Gastrocnemius medialis (tissue), 4 donors: ENCODE measurements at regions not wholly inside any gene's neighbourhood (a gene's known extent, or its start where the extent isn't known, plus 50 kb on each side); places are given as distances from the start of the nearest gene placed in this dataset.

Source experiments
- POLR2A ChIP-seq, 2 donors: fragments of 450-650 bp; IDR thresholded peaks; one replicate each; pipeline ENCODE4 v1.6.1; 2017; ENCODE audit warnings: antibody characterized with exemption in 2 of 2, mild to moderate bottlenecking in 2 of 2, moderate library complexity in 2 of 2
- TF ChIP-seq, protein P1 (sequence below), 5 experiments: fragments of 450-650 bp in 3 of 5; fragments of 200-600 bp in 2 of 5; sonication (generic) in 2 of 5; IDR thresholded peaks in 4 of 5; conservative IDR thresholded peaks in 1 of 5; 1 replicate in 4 of 5; 2 replicates in 1 of 5; pipeline ENCODE4 v1.5.1; 2016 to 2019; ENCODE audit warnings: antibody characterized with exemption in 5 of 5, mild to moderate bottlenecking in 3 of 5, moderate library complexity in 3 of 5

DNA sequence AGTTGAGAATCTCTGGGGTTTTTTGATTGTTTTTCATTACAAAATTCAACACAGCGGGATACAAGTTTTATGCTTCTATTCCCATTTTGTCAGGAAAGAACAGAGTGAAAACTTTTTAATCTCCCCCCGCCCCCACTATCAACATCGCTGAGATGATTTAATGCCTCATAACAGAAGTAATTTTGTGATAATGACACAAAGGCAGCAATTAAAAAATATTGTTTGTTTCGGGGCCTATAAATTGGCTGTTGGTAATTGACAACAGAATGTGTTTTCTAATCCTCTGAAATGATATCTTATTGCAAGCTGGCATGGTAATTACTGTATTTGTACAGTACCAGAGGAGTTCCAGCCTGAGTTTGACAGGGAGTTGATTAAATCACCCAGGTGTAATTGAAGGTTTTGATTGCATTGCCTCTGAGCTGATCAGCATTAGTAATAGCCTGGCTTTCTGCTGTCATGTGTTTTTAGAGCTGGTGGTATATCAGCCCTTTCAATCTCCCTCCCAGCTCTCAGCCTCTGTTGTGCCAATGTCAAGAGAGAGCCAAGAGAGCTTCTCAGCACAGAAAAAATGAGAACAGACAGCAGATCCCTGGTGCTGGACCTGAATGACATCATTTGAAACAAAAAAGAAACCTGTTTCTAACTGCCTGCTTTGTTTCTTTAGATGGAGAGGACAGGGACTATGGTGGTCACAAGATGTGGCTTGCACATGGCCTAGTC lies 265.1 kb downstream of the FAM76B start:
- TF ChIP-seq, protein P1, sequence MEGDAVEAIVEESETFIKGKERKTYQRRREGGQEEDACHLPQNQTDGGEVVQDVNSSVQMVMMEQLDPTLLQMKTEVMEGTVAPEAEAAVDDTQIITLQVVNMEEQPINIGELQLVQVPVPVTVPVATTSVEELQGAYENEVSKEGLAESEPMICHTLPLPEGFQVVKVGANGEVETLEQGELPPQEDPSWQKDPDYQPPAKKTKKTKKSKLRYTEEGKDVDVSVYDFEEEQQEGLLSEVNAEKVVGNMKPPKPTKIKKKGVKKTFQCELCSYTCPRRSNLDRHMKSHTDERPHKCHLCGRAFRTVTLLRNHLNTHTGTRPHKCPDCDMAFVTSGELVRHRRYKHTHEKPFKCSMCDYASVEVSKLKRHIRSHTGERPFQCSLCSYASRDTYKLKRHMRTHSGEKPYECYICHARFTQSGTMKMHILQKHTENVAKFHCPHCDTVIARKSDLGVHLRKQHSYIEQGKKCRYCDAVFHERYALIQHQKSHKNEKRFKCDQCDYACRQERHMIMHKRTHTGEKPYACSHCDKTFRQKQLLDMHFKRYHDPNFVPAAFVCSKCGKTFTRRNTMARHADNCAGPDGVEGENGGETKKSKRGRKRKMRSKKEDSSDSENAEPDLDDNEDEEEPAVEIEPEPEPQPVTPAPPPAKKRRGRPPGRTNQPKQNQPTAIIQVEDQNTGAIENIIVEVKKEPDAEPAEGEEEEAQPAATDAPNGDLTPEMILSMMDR (IDR thresholded peaks at IDR 0.05 in 4 of 5, conservative IDR thresholded peaks at IDR 0.05 in 1 of 5) = no peak
- TF ChIP-seq POLR2A (IDR thresholded peaks at IDR 0.05) = no peak
